ENCODE measurements at regions not wholly inside any gene's neighbourhood (a gene's known extent, or its start where the extent isn't known, plus 50 kb on each side); places are given as distances from the start of the nearest gene placed in this dataset.

GRCh38 chr11:133619397-133619796 is 87.1 kb upstream of the OPCML start:
- TF ChIP-seq POLR2AphosphoS5 (IDR thresholded peaks at IDR 0.05) (no peak), EP300 (IDR thresholded peaks at IDR 0.05) (no peak), CTCF (IDR thresholded peaks at IDR 0.05) (no peak)

All from stomach (tissue), 4 donors.